Prostate gland (tissue), 2 donors: ENCODE measurements at regions not wholly inside any gene's neighbourhood (a gene's known extent, or its start where the extent isn't known, plus 50 kb on each side); places are given as distances from the start of the nearest gene placed in this dataset.
A peak's percentile ranks its signal among the peaks of the same experiment; 100 is the strongest.

Source experiments
- DNase-seq: peaks from one replicate; pipeline ENCODE4 v3.0.0-alpha.2; 2019; ENCODE audit warnings: low spot score
- H3K27ac ChIP-seq, 2 donors: fragments of 200-600 bp; sonication (generic); 2 replicates each; pipeline ENCODE4 v1.5.1; 2017 to 2019
- H3K27me3 ChIP-seq: fragments of 200-600 bp; sonication (generic); replicated peaks from 2 replicates; pipeline ENCODE4 v1.5.1; 2019; ENCODE audit not compliant: insufficient read depth
- H3K36me3 ChIP-seq, 2 donors: fragments of 200-600 bp; sonication (generic); 1 replicate in 1 of 2; 2 replicates in 1 of 2; pipeline versions ENCODE4 v1.5.1 to v1.8.1; 2017 to 2019
- H3K4me1 ChIP-seq: fragments of 200-600 bp; sonication (generic); replicated peaks from 2 replicates; pipeline ENCODE4 v1.5.1; 2019
- H3K4me3 ChIP-seq, 2 donors: fragments of 200-600 bp; sonication (generic); 2 replicates each; pipeline ENCODE4 v1.5.1; 2017 to 2019
- H3K9me3 ChIP-seq: fragments of 200-600 bp; sonication (generic); 2 replicates; pipeline ENCODE4 v1.5.1; 2017
- POLR2A ChIP-seq: fragments of 450-650 bp; IDR thresholded peaks from one replicate; pipeline ENCODE4 v1.6.1; 2016; ENCODE audit warnings: antibody characterized with exemption, mild to moderate bottlenecking
- POLR2AphosphoS5 ChIP-seq: sonication (generic); formaldehyde crosslinking; IDR thresholded peaks from one replicate; pipeline ENCODE4 v1.6.1; 2017; ENCODE audit warnings: antibody characterized with exemption
- WGBS: methylation state at CpG from one replicate; pipeline ENCODE4 v1.1.5; 2018; 5-methylcytosine and 5-hydroxymethylcytosine counted together
- intact Hi-C: fragments of 100-400 bp; cut with DNase I; formaldehyde crosslinking; loops from one replicate; pipeline ENCODE4 v1.14.2; 2022
- TF ChIP-seq, protein P1 (sequence below), 4 experiments: fragments of 200-600 bp in 2 of 4; fragments of 450-650 bp in 2 of 4; sonication (generic) in 2 of 4; IDR thresholded peaks; 1 replicate in 3 of 4; 2 replicates in 1 of 4; pipeline ENCODE4 v1.5.1; 2016 to 2019; ENCODE audit warnings: antibody characterized with exemption in 4 of 4, mild to moderate bottlenecking in 2 of 4, moderate library complexity in 2 of 4

DNA sequence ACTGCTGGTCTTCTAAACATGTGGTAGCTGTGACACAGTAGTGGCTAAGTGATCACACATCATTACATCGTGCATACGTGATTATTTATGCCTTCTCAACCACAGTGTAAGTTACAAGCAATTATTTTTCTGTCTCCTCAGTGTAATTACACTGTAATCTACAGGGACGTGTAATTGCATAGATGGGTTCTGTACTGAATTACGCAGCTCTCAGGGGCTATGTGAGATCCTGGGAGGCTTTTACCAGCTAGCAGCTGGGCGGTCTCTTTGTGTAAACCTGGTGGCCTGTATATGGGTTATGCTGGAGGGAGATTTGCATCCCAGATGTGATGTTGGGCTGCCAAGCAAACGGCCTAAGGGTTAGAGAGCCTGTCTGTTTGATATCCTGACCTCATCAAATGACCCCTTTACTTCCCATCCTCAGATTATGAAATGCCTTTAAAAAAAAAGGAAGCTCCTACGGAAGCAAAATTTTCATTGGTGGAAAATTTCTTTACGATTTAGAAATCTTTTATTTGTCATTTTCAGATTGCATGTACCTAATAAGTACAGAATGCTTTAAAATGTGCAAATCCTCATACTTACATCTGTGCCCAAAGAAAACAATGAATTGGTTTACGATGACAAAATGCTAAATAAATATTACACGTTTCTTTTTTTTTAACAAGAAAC is 402.8 kb upstream of the JAG1 start:
- intact Hi-C loops = no loop called here
- H3K27me3 ChIP-seq = no peaks in the 10 kb centered on the region
- 74% methylated on average over 10 of the region's 10 CpGs for WGBS

DNA sequence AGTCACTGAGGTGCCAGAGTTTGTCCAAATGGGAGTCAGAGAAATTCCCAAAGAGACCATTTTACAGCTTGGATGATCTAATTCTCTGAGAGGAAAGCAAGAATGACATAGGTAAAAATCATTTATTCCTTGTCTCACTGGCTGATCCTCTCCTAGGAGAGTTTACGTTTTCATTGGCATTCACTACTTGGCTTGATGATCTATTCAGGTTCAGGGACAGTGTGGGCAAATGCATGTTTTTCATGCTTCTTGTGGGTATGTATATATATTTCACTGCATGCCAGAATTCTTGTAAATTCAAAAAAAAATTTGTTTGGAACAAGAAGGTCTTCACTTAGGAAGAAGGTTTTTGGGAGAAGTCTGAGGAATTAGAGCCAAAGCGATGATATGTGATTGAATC is 403.4 kb upstream of the JAG1 start:
- Histone ChIP-seq H3K4me3 (no peak overlapping the region), H3K27me3 (no peaks in the 10 kb centered on the region), H3K9me3 (no peaks in the 10 kb centered on the region), H3K4me1 (no peaks in the 10 kb centered on the region), H3K27ac (no peak overlapping the region), H3K36me3 (no peaks in the 10 kb centered on the region)
- WGBS = 85% methylated on average over 2 of the region's 2 CpGs
- TF ChIP-seq, protein P1, sequence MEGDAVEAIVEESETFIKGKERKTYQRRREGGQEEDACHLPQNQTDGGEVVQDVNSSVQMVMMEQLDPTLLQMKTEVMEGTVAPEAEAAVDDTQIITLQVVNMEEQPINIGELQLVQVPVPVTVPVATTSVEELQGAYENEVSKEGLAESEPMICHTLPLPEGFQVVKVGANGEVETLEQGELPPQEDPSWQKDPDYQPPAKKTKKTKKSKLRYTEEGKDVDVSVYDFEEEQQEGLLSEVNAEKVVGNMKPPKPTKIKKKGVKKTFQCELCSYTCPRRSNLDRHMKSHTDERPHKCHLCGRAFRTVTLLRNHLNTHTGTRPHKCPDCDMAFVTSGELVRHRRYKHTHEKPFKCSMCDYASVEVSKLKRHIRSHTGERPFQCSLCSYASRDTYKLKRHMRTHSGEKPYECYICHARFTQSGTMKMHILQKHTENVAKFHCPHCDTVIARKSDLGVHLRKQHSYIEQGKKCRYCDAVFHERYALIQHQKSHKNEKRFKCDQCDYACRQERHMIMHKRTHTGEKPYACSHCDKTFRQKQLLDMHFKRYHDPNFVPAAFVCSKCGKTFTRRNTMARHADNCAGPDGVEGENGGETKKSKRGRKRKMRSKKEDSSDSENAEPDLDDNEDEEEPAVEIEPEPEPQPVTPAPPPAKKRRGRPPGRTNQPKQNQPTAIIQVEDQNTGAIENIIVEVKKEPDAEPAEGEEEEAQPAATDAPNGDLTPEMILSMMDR (IDR thresholded peaks at IDR 0.05) = no peak
- no peak for TF ChIP-seq POLR2AphosphoS5
- intact Hi-C loops = no loop called here
- no peak for DNase-seq

More for the DNA sequence above, 402.8 kb upstream of the JAG1 start:
- no peaks in the 10 kb centered on the region for H3K36me3 ChIP-seq
- H3K4me3 ChIP-seq = no peak overlapping the region
- no peak for TF ChIP-seq POLR2AphosphoS5
- TF ChIP-seq, protein P1 (IDR thresholded peaks at IDR 0.05) = no peak
- TF ChIP-seq POLR2A = no peak
- H3K4me1 ChIP-seq = no peaks in the 10 kb centered on the region
- H3K27ac ChIP-seq = no peak overlapping the region
- H3K9me3 ChIP-seq = no peaks in the 10 kb centered on the region
- no peak for DNase-seq

DNA sequence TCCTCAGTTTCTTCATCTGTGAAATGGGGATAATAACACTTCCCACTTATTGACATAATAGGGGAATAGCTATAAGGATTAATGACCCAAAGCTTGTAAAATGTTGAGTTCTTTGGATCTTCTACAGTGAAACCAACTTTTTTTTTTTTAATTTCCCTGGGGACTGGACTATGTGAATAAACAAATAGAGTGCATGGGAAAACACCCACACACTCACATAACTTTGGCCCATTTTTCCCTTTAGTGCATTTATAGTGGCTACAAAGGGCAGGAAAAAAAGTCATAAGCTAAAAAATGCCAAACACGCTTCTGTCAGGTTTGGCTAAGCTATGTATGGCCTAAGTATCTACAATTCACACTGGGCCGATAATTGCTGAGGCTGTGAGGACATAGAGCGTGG is 406.2 kb upstream of the JAG1 start:
- TF ChIP-seq POLR2AphosphoS5 (no peak), POLR2A (no peak)
- TF ChIP-seq, protein P1 (IDR thresholded peaks at IDR 0.05) = no peak
- no peaks in the 10 kb centered on the region for H3K27me3 ChIP-seq
- WGBS = 91% methylated on average over 3 of the region's 3 CpGs
- no peak overlapping the region for H3K4me3 ChIP-seq
- no peaks in the 10 kb centered on the region for H3K4me1 ChIP-seq
- no peak for DNase-seq
- no peak overlapping the region for H3K27ac ChIP-seq
- H3K36me3 ChIP-seq = no peaks in the 10 kb centered on the region
- intact Hi-C loops = no loop called here
- H3K9me3 ChIP-seq = no peaks in the 10 kb centered on the region

DNA sequence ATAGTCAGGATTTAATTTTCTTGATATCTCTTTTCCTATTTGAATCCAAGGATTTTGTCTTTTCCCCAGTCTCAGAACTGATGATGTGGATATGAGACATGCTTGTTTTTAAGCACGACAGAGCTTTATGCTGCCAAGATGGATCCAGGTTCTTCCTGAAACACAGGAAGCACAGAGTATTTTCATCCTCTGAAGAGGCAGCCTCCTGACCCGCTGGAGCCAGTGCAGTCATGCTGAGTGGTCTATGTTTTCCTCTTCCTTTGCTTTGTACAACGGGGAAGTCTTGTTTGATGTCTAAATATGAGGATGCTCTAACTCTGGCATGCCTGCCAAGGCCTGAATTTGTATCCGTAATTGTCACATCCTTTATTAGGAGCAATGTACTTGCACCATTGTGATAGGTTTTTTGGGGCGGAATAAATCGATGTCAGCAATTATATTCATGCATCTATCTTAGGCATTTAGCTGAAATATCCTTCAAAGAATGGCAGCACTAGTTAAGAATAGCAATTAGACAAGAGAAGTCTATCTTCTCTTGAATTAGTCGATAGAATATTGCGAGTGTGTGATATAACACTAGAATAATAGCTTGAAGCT is 407.1 kb upstream of the JAG1 start:
- DNase-seq = no peak
- peak; percentile 24 for TF ChIP-seq POLR2AphosphoS5
- no peak for TF ChIP-seq POLR2A
- H3K27me3 ChIP-seq = no peaks in the 10 kb centered on the region
- intact Hi-C loops = no loop called here
- WGBS = 89% methylated on average over 8 of the region's 8 CpGs
- H3K9me3 ChIP-seq = no peaks in the 10 kb centered on the region
- H3K4me1 ChIP-seq = no peaks in the 10 kb centered on the region
- H3K36me3 ChIP-seq = no peaks in the 10 kb centered on the region
- H3K27ac ChIP-seq = no peak overlapping the region
- no peak overlapping the region for H3K4me3 ChIP-seq

DNA sequence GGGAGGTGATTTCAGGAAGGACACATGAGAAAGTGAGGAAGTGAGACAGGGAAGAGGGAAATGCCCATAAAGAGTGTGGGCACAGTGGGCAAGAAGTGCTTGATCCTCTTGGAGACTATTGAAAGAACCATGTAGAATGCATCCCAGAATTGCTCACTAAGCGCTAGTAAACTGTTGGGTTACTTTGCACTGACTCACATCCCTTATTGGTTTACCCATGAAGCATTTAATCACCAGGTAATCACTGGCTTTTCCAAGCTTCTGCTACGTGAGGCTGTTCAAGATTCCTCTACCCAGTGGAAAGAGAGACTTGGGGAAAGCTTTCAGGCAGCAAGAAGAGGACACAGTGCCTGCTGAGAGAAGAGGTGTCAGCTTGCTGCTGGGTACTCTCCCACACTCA is 410.0 kb upstream of the JAG1 start:
- no peak for DNase-seq
- intact Hi-C loops = no loop called here
- H3K36me3 ChIP-seq = no peaks in the 10 kb centered on the region
- H3K27me3 ChIP-seq = no peaks in the 10 kb centered on the region
- H3K27ac ChIP-seq = no peak overlapping the region
- WGBS = 98% methylated on average over 2 of the region's 2 CpGs
- no peak overlapping the region for H3K4me3 ChIP-seq
- no peaks in the 10 kb centered on the region for H3K9me3 ChIP-seq
- no peaks in the 10 kb centered on the region for H3K4me1 ChIP-seq
- TF ChIP-seq POLR2AphosphoS5 (no peak), POLR2A (no peak)
- TF ChIP-seq, protein P1 (IDR thresholded peaks at IDR 0.05) = no peak
